Amniotic stem cell (primary cell): ENCODE measurements at regions not wholly inside any gene's neighbourhood (a gene's known extent, or its start where the extent isn't known, plus 50 kb on each side); places are given as distances from the start of the nearest gene placed in this dataset.

Source experiments
- DNase-seq: peaks from one replicate; lab custom pipeline; 2025; lab: John Stamatoyannopoulos, UW

DNA sequence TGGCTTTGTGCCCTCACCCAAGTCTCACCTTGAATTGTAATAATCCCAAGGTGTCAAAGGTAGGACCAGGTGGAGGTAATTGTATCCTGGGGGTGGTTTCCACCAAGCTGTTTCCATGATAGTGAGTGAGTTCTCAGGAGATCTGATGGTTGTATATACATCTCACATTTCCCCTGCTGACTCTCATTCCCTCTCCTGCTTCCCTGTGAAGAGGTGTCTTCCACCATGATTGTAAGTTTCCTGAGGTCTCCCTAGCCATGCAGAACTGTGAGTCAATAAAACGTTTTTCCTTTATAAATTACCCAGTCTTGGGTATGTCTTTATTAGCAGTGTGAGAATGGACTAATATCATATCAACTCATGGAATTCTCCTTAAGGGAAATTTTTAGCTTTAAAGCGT, 302.6 kb downstream of the LIG4 start:
- DNase-seq, result no peak

DNA sequence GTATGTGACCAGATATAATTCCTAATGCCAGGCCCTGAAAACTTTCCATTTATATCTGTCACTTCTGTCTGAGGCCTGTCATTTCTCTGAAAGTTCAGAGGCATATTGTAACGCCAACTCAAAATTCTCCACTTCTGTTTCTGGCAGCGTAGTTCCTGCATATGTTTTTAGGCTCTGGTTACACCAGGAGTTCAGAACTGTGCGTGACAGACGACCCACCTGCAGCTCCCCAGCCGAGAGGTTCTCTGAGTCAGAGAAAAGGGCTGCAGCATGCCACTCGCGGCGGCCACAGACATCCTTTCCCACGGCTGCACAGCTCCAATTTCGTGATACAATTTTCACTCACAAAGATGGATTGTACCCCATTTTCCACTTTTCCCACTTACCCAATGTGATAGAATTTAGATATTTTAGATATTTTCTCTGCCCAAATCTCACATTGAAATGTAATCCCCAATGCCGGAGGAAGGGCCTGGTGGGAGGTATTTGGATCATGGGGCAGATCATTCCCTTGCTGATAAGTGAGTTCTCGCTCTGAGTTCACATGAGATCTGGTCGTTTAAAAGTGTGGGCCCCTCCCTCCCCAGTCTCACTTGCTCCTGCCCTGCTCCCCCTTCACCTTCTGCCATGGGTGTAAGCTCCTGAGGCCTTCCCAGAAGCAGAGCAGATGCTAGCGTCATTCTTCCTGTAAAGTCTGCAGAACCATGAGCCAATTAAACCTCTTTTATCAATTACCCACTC, 308.1 kb downstream of the LIG4 start:
- DNase-seq, result no peak

DNA sequence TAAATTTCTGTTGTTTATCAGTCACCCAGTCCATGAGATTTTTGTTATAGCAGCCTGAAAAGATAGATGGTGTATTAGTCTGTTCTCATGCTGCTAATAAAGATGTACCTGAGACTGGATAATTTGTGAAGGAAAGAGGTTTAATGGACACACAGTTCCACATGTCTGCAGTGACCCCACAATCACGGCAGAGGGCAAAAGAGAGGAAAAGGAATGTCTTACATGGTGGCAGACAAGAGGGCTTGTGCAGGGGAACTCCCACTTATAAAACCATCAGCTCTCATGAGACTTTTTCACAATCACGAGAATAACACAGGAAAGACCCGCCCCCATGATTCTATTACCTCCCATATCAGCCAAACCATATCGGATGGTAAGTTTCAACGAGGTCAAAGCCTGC, 309.2 kb downstream of the LIG4 start:
- no peak for DNase-seq

DNA sequence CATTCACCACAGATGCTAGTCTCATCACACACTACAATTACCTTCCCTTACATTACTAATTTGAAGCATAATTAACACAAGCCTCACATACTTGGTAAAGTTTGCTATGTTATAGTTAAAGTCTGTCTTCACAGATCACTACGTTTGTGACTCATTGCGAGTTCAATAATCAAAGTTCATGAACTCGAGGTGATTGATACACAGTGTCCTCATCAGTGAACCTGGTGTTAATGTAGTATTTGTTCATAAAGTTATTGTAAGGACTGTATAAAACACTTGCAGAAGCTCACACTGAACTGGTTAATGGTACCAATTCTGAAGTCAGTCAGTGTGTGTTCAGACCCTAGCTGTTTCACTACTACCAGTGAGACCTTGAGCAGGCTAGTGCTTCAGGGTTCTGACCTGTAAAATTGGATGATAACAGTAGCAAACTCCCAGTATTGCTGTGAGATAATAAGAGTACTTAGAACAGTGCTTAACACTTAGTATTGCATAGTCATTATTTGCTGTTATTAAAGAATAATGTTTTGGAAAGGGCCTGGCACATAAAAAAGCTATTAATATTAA, 313.3 kb downstream of the LIG4 start:
- no peak for DNase-seq

DNA sequence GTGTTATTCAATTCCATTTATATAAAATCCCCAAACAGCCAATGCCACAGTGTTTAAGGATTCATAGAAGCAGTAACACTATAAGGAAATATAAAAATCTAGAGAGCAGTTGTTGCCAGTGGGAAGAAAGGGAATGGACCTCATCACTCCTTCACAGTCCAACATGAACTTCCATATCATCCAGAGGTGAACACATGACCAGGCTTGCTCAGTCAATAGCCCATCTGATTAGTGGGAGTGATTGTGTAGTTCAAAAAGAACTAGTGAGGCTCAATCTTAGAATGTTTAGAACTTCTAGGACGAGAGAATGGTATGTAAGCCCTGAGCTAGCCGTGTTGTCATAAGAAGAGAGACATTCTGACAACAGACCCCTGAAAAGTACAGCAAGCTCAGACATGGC, 314.1 kb downstream of the LIG4 start:
- no peak for DNase-seq

DNA sequence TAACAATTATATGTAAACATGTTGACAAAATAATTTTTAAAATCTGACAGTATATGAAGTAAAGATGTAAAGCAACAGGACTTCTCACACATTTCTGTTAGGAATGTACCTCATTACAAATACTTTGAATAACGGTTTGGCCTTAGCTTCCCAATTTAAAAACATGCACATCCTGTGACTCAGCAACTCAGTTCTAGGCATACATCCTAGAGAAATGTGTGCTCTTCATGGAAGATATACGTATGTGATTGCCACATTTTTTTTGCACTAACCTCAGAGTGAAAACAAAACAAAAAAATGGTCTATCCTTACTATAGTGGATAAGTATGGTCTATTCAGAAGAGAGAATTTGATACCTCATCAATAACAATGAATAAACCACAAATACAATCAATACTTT, 314.6 kb downstream of the LIG4 start:
- peak; percentile 8 for DNase-seq

DNA sequence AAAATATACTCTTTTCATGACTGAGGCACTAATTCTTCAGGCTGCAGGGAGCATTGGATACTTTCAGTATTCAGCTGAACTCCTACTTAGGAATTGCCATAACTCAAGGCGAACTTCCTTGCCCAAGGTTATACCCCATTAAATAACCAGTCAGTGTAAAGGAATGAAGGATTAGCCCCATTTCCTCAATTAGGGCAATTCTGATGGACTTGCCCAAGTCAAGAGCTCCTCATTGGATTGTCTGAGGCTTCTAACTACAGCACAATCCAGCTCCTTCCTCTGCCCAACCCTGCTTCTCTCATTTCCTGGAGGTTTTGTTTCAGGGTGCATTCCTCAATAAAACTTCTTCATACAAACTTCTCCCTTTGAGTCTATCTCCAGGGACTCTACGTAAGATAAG, 329.2 kb downstream of the LIG4 start:
- no peak for DNase-seq

DNA sequence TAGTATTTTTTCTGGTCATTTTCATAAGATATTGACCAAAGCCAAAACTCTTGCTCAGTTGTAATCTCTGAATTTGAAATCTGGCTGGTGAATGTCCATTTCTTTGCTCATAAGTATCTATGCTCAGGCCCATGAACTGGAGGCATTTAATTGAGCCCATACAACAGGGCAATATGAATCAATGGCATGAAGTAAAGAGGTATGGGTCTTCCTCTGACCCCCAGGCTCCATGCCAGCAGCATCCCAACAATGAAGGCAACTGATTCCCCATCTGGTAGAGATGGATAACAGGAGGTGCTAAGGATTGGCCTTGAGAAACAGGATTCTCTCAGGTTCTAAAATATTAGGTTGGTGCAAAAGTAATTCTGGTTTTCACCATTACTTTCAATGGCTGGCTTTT, 330.8 kb downstream of the LIG4 start:
- no peak for DNase-seq

DNA sequence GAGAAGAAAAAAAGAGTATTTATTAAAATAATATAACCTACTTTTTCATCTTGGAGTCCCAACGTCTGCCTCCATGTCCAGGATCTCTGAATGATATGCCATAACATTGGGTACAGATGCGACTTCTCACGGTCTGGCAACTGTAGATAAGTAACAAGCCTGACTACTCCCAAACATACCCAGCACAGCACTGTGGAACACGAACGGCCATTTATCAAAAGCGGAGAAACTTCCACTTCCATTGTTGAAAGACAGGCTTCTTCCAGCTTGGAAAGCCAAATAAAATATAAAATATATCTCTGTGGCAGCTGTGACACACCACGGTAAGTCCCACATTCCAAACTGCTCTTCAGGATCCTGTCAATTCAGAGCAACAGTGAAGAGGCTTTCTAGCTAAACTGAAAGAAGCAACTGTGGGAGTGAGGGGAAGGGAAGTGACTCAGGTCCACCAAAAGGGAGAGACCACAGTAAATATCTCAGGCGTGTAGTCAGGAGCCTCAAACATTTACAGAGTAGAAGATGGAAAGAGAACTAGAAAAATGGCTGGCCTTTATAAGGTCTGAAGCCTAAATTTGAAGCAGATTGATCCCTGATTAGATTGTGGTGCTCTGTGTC, 331.7 kb downstream of the LIG4 start:
- peak; percentile 59 for DNase-seq

DNA sequence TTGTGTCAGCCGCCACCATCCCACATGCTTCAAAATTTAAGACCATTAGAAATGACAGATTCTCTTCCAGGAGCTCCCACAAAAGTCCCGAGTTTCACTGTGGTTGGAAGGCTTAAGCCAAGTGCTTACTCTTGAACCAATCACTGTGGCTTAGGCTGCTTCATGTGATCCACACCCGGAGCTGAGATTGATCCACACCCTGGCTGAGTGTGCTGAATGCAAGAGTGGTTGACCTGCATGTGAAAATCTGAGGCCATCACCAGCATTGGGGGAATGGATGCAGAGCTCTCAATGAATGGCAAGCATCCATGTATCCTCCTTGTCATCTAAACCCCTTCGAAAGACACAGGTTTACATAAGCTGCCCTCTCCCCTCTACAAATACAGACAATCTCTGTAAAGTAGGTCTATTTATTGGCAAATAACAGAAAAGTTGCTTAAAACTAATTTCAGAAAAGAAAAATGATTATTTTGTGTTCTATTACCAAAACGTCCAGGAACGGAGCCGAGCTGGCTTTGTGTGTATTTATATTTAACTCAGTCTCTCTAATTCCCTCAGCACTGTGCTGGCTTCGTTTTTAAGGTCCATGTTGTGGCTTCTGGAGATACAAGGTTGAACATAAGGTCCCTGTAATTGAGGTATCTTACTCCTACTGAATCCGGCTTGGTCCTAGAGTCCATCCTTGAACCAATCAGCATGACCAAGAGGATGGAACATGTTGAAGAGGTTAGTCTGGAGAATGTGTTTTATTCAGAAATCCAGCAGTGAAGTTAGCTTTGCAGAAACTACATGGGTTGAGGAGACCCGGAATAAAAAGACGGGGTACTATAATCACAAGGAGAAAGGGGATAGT, 332.4 kb downstream of the LIG4 start:
- no peak for DNase-seq

DNA sequence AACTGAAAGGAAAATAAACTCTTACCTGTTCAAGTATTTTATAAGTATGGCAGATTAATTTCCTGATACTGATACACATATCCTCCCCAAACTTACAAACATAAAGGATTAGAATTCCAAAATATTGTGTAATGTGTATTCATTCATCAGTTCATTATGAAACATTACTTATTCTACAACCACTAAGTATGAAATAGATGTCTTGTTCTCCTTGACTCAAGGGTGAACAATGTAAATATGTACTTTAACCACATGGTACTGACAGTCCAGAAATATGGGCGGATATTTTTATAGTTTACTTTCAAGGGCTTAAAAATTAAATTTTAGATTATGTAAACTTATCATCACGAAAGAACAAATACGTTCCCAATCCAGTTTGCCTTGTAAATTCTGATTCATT, 334.0 kb downstream of the LIG4 start:
- no peak for DNase-seq

DNA sequence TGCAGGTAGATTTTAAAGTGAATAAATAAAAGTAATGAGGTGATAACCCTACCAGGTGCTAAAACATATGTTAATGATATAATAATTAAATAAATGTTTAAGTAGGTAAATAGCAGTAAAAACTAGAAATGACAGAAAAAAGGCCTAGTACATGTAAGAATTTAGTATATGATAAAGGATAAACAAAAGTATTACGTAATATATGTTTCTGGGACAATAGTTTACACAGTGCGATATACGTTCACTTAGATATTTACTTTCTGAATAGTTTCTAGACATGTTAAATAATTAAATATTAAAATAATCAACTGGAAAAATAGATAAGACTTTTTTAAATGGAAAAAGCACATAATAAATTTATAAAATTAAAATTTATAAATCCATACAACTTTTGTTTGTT, 340.9 kb downstream of the LIG4 start:
- DNase-seq, result no peak

DNA sequence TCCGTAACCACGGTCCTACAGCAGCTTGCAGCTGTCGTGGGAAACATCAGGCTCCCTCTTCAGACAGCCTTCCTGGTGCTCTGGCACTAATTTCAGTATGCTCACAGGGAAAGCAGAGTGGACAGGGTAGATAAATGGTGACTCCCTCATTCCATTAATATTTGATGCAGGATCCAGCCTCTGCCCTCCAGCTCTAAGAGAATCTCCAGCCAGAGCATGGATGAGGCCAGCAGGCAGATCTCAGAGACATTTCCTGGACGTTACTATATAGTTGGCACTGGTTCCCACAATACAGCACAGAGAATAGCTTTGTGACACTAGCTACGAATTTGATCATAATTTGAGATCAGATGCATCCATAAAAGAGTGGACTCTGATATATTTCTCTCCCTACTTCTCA, 341.4 kb downstream of the LIG4 start:
- DNase-seq, result no peak

DNA sequence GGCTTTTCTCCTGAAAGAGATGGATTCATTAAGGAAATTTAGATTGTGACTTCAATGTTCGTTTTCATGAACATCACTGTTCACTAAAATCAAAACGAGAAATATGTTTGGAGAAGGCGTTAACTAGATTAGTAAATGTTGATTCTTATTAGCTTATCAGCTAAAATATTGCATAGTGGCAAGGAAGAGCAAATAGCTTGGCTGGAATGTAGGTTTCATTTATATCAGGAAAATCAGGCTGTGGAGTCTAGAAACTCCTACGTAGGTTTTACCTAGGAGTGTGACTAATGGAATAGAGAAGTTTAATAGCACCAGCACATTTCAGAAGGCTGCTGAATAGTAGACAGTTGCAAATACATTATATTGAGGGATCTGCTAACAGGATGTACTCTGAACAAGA, 344.9 kb downstream of the LIG4 start:
- DNase-seq, result no peak

DNA sequence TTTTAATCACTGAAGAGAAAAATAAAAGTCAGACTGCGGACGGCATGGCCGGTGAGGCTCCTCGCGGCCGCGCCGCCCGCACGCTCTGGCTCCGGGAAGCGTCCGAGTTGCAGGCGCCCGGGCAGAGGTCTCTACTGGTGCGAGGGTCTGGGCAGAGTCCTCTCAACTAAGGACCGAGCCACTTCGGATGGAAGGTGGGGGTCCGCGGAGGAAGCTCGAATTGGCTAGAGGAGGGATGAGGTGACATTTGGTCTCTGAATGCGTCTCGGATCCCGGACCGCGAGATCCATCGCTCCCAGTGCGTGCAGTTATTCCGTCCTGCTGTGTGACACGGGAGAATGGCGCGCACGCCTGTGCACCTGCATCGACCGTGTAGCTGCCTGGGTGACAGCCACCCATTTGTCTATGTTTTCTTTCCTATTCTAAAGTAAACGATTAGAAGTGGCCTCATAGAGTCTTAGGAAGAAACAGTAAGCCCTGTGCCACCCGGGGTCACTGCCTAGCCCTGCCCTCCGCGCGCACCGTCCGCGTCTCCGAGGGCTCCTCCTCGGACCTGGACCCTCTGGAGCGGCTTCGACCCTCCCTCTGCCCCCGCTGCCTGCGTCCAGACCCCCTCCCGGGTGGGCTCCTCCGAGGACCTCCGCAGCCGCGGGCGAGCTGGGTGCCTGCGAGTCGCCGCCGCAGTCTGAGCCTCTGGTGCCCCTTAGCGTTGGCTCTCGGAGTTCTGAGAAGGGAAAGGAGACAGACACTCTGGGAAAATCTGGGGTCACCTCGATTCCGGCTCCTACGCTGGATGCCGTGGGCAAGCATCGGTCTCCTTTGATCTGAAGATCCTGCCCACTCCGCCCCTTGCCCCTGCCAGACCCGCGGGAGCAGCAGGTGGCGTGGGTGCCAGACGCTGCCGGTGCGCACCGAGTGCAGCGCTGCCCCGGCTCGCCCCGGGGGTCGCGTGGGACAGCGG, 347.4 kb downstream of the LIG4 start:
- DNase-seq, result peak; percentile 16

DNA sequence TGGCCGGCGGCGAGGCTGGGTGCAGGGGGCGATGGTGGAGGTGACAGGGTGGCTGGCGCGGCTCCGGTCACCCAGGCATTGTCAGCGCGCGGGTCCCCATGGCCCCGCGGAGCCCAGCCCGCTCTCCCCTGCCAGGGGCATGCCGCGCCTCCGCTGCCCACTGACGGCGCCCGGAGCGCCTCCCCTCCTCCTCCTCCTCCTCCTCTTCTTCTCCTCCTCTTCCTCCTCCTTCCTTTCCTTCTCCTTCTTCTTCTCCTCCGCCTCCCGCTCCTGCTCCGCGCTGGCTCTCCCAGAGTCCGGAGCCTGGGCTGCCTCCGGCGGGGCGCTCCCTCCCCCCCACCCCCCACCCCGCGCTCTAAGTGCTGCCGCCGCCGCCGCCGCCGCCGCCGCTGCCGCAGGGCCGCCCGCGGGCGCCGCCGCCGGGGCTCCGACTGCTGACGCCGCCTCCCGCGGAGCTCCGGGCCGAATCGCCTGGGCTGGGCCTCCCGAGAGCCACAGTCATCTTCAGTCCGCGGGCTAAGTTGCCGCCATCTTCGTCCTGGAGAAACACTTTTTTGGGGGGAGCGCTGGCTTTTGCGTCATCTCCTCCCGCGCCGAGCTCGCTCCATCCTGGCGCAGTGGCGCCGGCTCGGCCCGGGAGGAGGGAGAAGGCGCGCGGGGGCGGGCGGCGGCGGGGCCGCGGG, 348.3 kb downstream of the LIG4 start:
- DNase-seq, result peak; percentile 40

DNA sequence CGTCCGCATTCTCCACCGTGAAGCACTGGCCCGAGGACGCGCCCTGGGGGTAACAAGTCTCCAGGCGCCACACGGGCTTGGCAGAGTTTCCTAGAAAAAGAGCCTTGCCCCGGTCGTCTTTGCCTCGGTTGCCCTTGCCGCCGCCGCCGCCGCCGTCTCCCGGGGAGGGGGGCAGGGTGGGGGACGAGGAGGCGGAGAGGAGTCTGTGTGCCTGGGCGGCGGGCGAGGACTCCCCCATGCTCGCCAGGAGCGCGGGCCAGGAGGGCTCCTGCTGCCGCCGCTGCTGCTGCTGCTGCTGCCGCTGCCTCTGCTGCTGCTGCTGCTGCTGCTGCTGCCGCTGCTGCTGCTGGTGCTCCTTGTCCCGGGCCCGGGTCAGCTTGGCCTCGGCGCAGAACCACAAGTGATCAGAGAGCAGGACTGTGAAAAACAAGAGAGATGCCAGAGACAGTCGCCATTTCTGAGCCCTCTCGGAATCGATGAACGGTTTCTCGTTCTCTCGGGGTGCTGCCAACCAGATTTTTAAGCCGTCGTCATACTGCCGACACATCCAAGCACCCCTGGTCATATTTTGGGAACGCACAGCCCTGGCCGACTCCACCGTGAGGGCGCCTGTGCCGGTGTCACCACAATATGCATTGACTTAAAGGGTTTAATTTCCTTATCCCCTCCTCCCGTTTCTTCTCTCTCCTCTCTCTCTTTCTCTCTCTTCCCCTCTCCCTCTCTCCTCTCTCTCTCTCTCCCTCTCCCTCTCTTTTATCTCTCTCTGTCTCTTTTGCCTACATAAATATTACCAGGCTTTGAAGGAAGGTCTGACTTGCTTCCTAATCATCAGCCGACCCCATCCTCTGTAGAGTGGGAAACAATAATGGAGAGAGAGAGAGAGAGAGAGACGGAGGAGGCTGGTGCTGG, 349.1 kb downstream of the LIG4 start:
- DNase-seq, result no peak

DNA sequence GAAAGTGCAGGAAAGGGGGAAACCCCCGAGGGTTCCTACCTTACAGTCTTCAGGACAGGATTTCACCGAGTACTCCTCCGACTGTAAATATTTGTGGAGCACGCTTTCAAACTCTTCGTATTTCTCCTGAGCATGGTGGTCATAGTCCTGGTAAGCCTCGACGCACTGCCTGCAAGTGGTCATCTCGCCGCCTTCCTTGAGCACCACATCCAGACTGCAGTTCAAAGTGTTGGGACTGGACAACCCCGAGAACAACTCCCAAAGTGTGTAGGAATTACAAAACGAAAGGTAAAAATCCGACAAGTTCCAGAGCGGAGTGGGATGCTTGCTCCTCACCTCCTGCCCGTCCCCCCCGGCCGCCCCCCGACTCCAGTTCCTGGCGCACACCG, 349.7 kb downstream of the LIG4 start:
- DNase-seq, result no peak

DNA sequence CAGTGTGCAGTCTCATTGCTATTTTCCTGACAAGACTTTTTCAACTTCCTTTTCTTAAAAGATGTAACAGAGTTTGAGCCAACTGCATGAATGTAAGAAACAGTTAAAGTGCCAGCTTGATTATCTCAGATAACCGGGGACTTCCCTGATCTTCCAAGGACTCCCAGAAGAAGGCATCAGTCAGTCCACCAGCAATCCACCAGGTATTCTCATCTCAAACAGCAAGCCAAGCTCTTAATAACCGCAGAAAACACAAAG, 350.1 kb downstream of the LIG4 start:
- DNase-seq, result no peak
